HEK293 (cell line): ENCODE measurements at regions not wholly inside any gene's neighbourhood (a gene's known extent, or its start where the extent isn't known, plus 50 kb on each side); places are given as distances from the start of the nearest gene placed in this dataset.
"Not testable (repeated sequence)": the region's sequence is repeated elsewhere in the genome, so short reads cannot be mapped to it uniquely, and the experiment has no call there.

ENCODE experiments used
- CTCF ChIA-PET: fragments of 350-600 bp; formaldehyde crosslinking; extraction: SDS; loops from one replicate; lab custom pipeline; 2021; ENCODE audit warnings: antibody characterized with exemption; lab: Yijun Ruan, JAX
- POLR2A ChIA-PET: fragments of 300-600 bp; formaldehyde crosslinking; extraction: SDS; loops from one replicate; lab custom pipeline; 2020; ENCODE audit warnings: antibody characterized with exemption, inconsistent platforms; lab: Yijun Ruan, JAX
- H3K27ac ChIP-seq: fragments of 200-500 bp; sonication (Bioruptor generic); 2 replicates; pipeline ENCODE4 v1.5.1; 2014; ENCODE audit warnings: low read depth, low read length, control low read depth, inconsistent platforms; ENCODE audit errors: extremely low read depth
- H3K36me3 ChIP-seq, 2 experiments: fragments of 200-500 bp in 1 of 2; sonication (Bioruptor generic) in 1 of 2; 1 replicate in 1 of 2; 2 replicates in 1 of 2; pipeline ENCODE4 v1.5.1; 2014 to 2017; ENCODE audit warnings: inconsistent platforms in 2 of 2, low read length in 2 of 2; ENCODE audit not compliant: control insufficient read depth in 2 of 2, insufficient read depth in 1 of 2
- H3K4me1 ChIP-seq: fragments of 200-500 bp; sonication (Bioruptor generic); 2 replicates; pipeline ENCODE4 v1.5.1; 2014; ENCODE audit warnings: mild to moderate bottlenecking, low read length, inconsistent platforms; ENCODE audit not compliant: control insufficient read depth, insufficient read depth
- H3K4me3 ChIP-seq: 2 replicates; pipeline ENCODE4 v1.5.1; 2011; ENCODE audit warnings: low read depth, mild to moderate bottlenecking, control low read depth, low read length, moderate library complexity
- H3K9me3 ChIP-seq: fragments of 200-500 bp; sonication (Bioruptor generic); 2 replicates; pipeline ENCODE4 v1.5.1; 2014; ENCODE audit warnings: low read depth, low read length, inconsistent platforms; ENCODE audit not compliant: control insufficient read depth, insufficient read depth
- ELK4 ChIP-seq: IDR thresholded peaks from 2 replicates; pipeline ENCODE4 v1.6.1; 2011; ENCODE audit warnings: mild to moderate bottlenecking, low read depth, low read length, borderline replicate concordance
- GLIS1 ChIP-seq: fragments of 450-650 bp; formaldehyde crosslinking; IDR thresholded peaks from 2 replicates; pipeline ENCODE4 v1.5.1; 2016; ENCODE audit warnings: missing biosample characterization, missing genetic modification characterization
- KLF1 ChIP-seq: fragments of 450-650 bp; formaldehyde crosslinking; IDR thresholded peaks from 2 replicates; pipeline ENCODE4 v1.5.1; 2016; ENCODE audit warnings: missing biosample characterization, missing genetic modification characterization
- OVOL3 ChIP-seq: fragments of 450-650 bp; formaldehyde crosslinking; IDR thresholded peaks from 2 replicates; pipeline ENCODE4 v1.5.1; 2016; ENCODE audit warnings: missing biosample characterization, missing genetic modification characterization
- SP2 ChIP-seq: fragments of 450-650 bp; formaldehyde crosslinking; IDR thresholded peaks from 2 replicates; pipeline ENCODE4 v1.5.1; 2016; ENCODE audit warnings: missing biosample characterization, missing genetic modification characterization
- SP3 ChIP-seq: fragments of 450-650 bp; formaldehyde crosslinking; IDR thresholded peaks from 2 replicates; pipeline ENCODE4 v1.5.1; 2016; ENCODE audit warnings: missing biosample characterization, missing genetic modification characterization
- ZBTB1 ChIP-seq: fragments of 450-650 bp; formaldehyde crosslinking; IDR thresholded peaks from 2 replicates; pipeline ENCODE4 v1.5.1; 2016; ENCODE audit warnings: missing biosample characterization, missing genetic modification characterization
- ZBTB11 ChIP-seq: fragments of 450-650 bp; formaldehyde crosslinking; conservative IDR thresholded peaks from 2 replicates; pipeline ENCODE4 v1.5.1; 2016; ENCODE audit warnings: low read depth, missing biosample characterization, missing genetic modification characterization
- ZFP41 ChIP-seq: fragments of 450-650 bp; formaldehyde crosslinking; IDR thresholded peaks from 2 replicates; pipeline ENCODE4 v1.5.1; 2016; ENCODE audit warnings: missing biosample characterization, missing genetic modification characterization, borderline replicate concordance
- ZNF146 ChIP-seq: fragments of 450-650 bp; formaldehyde crosslinking; IDR thresholded peaks from 2 replicates; pipeline ENCODE4 v1.5.1; 2016; ENCODE audit warnings: missing biosample characterization, missing genetic modification characterization
- ZNF184 ChIP-seq: fragments of 450-650 bp; IDR thresholded peaks from 2 replicates; pipeline ENCODE4 v1.5.1; 2018; ENCODE audit warnings: missing biosample characterization, mild to moderate bottlenecking, missing genetic modification characterization
- ZNF202 ChIP-seq: fragments of 450-650 bp; formaldehyde crosslinking; IDR thresholded peaks from 2 replicates; pipeline ENCODE4 v1.5.1; 2016; ENCODE audit warnings: missing biosample characterization, missing genetic modification characterization, borderline replicate concordance
- ZNF274 ChIP-seq, 2 experiments: fragments of 200-500 bp in 1 of 2; fragments of 450-650 bp in 1 of 2; sonication (Bioruptor generic) in 1 of 2; formaldehyde crosslinking in 1 of 2; IDR thresholded peaks; 2 replicates each; pipeline versions ENCODE4 v1.5.1 to v1.6.1; 2014 to 2016; ENCODE audit warnings: borderline replicate concordance in 1 of 2, inconsistent platforms in 1 of 2, low read length in 1 of 2, missing biosample characterization in 1 of 2, missing genetic modification characterization in 1 of 2
- ZNF280D ChIP-seq: fragments of 450-650 bp; formaldehyde crosslinking; IDR thresholded peaks from 2 replicates; pipeline ENCODE4 v1.5.1; 2016; ENCODE audit warnings: missing biosample characterization, missing genetic modification characterization
- ZNF335 ChIP-seq: fragments of 450-650 bp; formaldehyde crosslinking; conservative IDR thresholded peaks from 2 replicates; pipeline ENCODE4 v1.5.1; 2016; ENCODE audit warnings: missing biosample characterization, missing genetic modification characterization
- ZNF510 ChIP-seq: fragments of 450-650 bp; formaldehyde crosslinking; IDR thresholded peaks from 2 replicates; pipeline ENCODE4 v1.5.1; 2018; ENCODE audit warnings: mild to moderate bottlenecking, missing genetic modification characterization, missing biosample characterization; ENCODE audit not compliant: insufficient replicate concordance
- ZNF558 ChIP-seq: fragments of 450-650 bp; formaldehyde crosslinking; IDR thresholded peaks from 2 replicates; pipeline ENCODE4 v1.5.1; 2016; ENCODE audit warnings: missing biosample characterization, missing genetic modification characterization
- ZNF580 ChIP-seq: fragments of 450-650 bp; formaldehyde crosslinking; IDR thresholded peaks from 2 replicates; pipeline ENCODE4 v1.5.1; 2016; ENCODE audit warnings: missing biosample characterization, missing genetic modification characterization
- ZNF629 ChIP-seq: fragments of 450-650 bp; formaldehyde crosslinking; IDR thresholded peaks from 2 replicates; pipeline ENCODE4 v1.5.1; 2017; ENCODE audit warnings: missing biosample characterization, missing genetic modification characterization
- ZNF677 ChIP-seq: fragments of 450-650 bp; IDR thresholded peaks from 2 replicates; pipeline ENCODE4 v1.5.0; 2018; ENCODE audit warnings: missing biosample characterization, mild to moderate bottlenecking, missing genetic modification characterization, moderate library complexity
- ZNF747 ChIP-seq: fragments of 450-650 bp; formaldehyde crosslinking; IDR thresholded peaks from 2 replicates; pipeline ENCODE4 v1.5.1; 2016; ENCODE audit warnings: missing biosample characterization, missing genetic modification characterization

GRCh38 chr10:8412541-8412940 lies 358.1 kb downstream of the GATA3 start:
- no peak overlapping the region for H3K27ac ChIP-seq
- POLR2A ChIA-PET, result no interaction called here
- H3K4me1 ChIP-seq, result peaks cover 3% of the 10 kb centered on the region
- CTCF ChIA-PET, result interaction anchor here (0.6 kb wide), 1 partner anchor 798 kb away, joined by 4 read pairs; no protein-coding TSS in a partner anchor
- H3K9me3 ChIP-seq, result no peaks in the 10 kb centered on the region
- no peaks in the 10 kb centered on the region for H3K36me3 ChIP-seq
- no peak for TF ChIP-seq ZNF184 (tag by site-specific recombination)
- no peak for TF ChIP-seq ZNF747
- TF ChIP-seq ZNF677 (tag by site-specific recombination), result no peak
- no peak for TF ChIP-seq ZNF274 (IDR thresholded peaks at IDR 0.05; ENCODE audit: low read length)
- no peak for TF ChIP-seq ZNF274 (tag by site-specific recombination; IDR thresholded peaks at IDR 0.05; ENCODE audit: borderline replicate concordance)
- no peak for TF ChIP-seq SP3 (tag by site-specific recombination)
- no peak for TF ChIP-seq ZNF558 (tag by site-specific recombination)
- no peak for TF ChIP-seq ZBTB11 (tag by site-specific recombination)
- TF ChIP-seq OVOL3 (tag by site-specific recombination), result no peak
- TF ChIP-seq ZBTB1, result no peak
- no peak for TF ChIP-seq ZNF629 (tag by site-specific recombination)
- TF ChIP-seq ZNF510 (tag by site-specific recombination), result no peak
- no peak for TF ChIP-seq SP2 (tag by site-specific recombination)
- TF ChIP-seq ZNF202, result no peak
- no peak for TF ChIP-seq ZNF280D
- TF ChIP-seq GLIS1 (tag by site-specific recombination), result no peak
- no peak for TF ChIP-seq KLF1
- no peak for TF ChIP-seq ZFP41
- TF ChIP-seq ZNF335 (tag by site-specific recombination), result no peak
- no peak for TF ChIP-seq ELK4
- H3K4me3 ChIP-seq, result no peak overlapping the region

GRCh38 chr10:8415029-8415428 lies 360.5 kb downstream of the GATA3 start:
- H3K27ac ChIP-seq, H3K36me3 ChIP-seq, POLR2A ChIA-PET, H3K4me3 ChIP-seq, H3K4me1 ChIP-seq, H3K9me3 ChIP-seq: not testable (repeated sequence)
- CTCF ChIA-PET, result interaction anchor here (0.6 kb wide), 1 partner anchor 466 kb away, joined by 3 read pairs; no protein-coding TSS in a partner anchor
- peak; percentile 56; the same call in 1 of the 2 replicates for TF ChIP-seq ZNF580 (tag by site-specific recombination)
- TF ChIP-seq ZNF146 (tag by site-specific recombination), result peak; percentile 98
